ENCODE measurements at regions not wholly inside any gene's neighbourhood (a gene's known extent, or its start where the extent isn't known, plus 50 kb on each side); places are given as distances from the start of the nearest gene placed in this dataset.
A peak's percentile ranks its signal among the peaks of the same experiment; 100 is the strongest.

- no peak overlapping the region for H3K27ac ChIP-seq (ENCODE audit: low read depth, low read length)
- H3K36me3 ChIP-seq (ENCODE audit: insufficient read depth, low read length) = no peaks in the 10 kb centered on the region
- Mint-ChIP-seq H3K27ac (no peak overlapping the region), H3K4me1 (no peaks in the 10 kb centered on the region), H3K36me3 (no peaks in the 10 kb centered on the region), H3K27me3 (no peaks in the 10 kb centered on the region), H3K9me3 (no peaks in the 10 kb centered on the region), H3K4me3 (no peak overlapping the region)
- no peaks in the 10 kb centered on the region for H3K4me1 ChIP-seq (ENCODE audit: insufficient read depth, low read length)
- no peaks in the 10 kb centered on the region for H3K27me3 ChIP-seq (ENCODE audit: insufficient read depth, low read length, poor library complexity, severe bottlenecking)
- no peaks in the 10 kb centered on the region for H3K9me3 ChIP-seq (ENCODE audit: low read length)
- H3K4me3 ChIP-seq (ENCODE audit: low read length) = no peak overlapping the region
- ChIA-PET POLR2A (no interaction called here), CTCF (no interaction called here)
- no peak for DNase-seq
Observed at GRCh38 chr2:225196579-225196978, 154.3 kb upstream of the DOCK10 start.

GRCh38 chr2:225192869-225193268 is 150.6 kb upstream of the DOCK10 start:
- no peak overlapping the region for H3K27ac ChIP-seq (ENCODE audit: low read depth, low read length)
- Mint-ChIP-seq H3K27me3 (peaks cover 2 to 17% of the 10 kb centered on the region in 2 donors), H3K9me3 (no peaks in the 10 kb centered on the region), H3K27ac (no peak overlapping the region), H3K36me3 (no peaks in the 10 kb centered on the region), H3K4me3 (no peak overlapping the region), H3K4me1 (no peaks in the 10 kb centered on the region)
- no peaks in the 10 kb centered on the region for H3K9me3 ChIP-seq (ENCODE audit: low read length)
- POLR2A ChIA-PET = no interaction called here
- no peaks in the 10 kb centered on the region for H3K36me3 ChIP-seq (ENCODE audit: insufficient read depth, low read length)
- no peaks in the 10 kb centered on the region for H3K4me1 ChIP-seq (ENCODE audit: insufficient read depth, low read length)
- CTCF ChIA-PET = no interaction called here
- no peak overlapping the region for H3K4me3 ChIP-seq (ENCODE audit: low read length)
- no peaks in the 10 kb centered on the region for H3K27me3 ChIP-seq (ENCODE audit: insufficient read depth, low read length, poor library complexity, severe bottlenecking)
- no peak for DNase-seq

DNA sequence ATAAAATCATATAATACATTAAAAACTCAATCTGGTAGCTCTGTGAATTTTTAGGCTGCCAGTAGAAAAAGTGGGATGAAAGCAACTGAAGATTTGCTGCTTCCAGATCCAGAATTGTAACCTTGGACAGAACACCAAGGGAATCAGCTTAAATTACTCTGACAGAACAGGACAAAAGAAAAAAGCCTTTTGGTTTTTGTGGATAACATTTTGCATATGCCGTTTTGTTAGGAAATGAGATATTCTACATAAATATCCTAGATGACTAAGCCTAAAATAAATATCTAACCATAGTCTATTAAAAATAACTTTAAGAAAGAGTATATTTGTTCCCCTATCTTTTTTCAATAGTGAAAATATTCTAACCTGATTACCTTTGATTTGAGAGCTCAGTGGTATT is 148.7 kb upstream of the DOCK10 start:
- CTCF ChIA-PET = no interaction called here
- DNase-seq = no peak
- Mint-ChIP-seq H3K9me3 (no peaks in the 10 kb centered on the region), H3K27ac (no peak overlapping the region), H3K4me3 (no peak overlapping the region), H3K27me3 (peaks cover 4 to 30% of the 10 kb centered on the region in 2 donors), H3K36me3 (no peaks in the 10 kb centered on the region), H3K4me1 (no peaks in the 10 kb centered on the region)
- Histone ChIP-seq H3K36me3 (ENCODE audit: insufficient read depth, low read length) (no peaks in the 10 kb centered on the region), H3K4me3 (ENCODE audit: low read length) (no peak overlapping the region), H3K27ac (ENCODE audit: low read depth, low read length) (no peak overlapping the region), H3K27me3 (ENCODE audit: insufficient read depth, low read length, poor library complexity, severe bottlenecking) (no peaks in the 10 kb centered on the region), H3K4me1 (ENCODE audit: insufficient read depth, low read length) (no peaks in the 10 kb centered on the region), H3K9me3 (ENCODE audit: low read length) (no peaks in the 10 kb centered on the region)
- POLR2A ChIA-PET = no interaction called here

DNA sequence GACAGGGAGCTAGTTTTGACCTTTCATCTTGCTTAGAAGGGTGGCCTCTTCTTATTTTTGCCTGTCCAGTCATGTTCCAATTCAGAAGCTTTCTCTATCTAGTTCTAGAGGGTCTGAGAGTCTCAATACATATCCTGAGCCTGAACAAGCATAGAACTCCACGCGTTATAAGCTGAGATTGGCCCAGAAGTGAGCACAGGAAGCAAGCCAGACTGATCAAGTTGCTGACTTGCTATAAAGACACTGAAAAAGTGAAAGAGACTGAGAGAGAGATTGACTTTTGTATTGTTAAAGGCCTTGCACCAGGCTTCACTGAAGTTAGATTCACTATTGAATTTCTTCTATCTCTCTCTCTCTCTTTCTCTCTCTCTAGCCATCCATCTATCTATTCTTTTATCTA is 142.7 kb upstream of the DOCK10 start:
- ChIA-PET POLR2A (no interaction called here), CTCF (no interaction called here)
- no peak overlapping the region for H3K4me3 ChIP-seq (ENCODE audit: low read length)
- no peaks in the 10 kb centered on the region for H3K4me1 ChIP-seq (ENCODE audit: insufficient read depth, low read length)
- no peaks in the 10 kb centered on the region for H3K27me3 ChIP-seq (ENCODE audit: insufficient read depth, low read length, poor library complexity, severe bottlenecking)
- H3K27me3 Mint-ChIP-seq = peaks cover 4 to 27% of the 10 kb centered on the region in 2 donors
- H3K4me1 Mint-ChIP-seq = peaks cover 0 to 5% (median 0%) of the 10 kb centered on the region in 3 donors
- no peaks in the 10 kb centered on the region for H3K9me3 ChIP-seq (ENCODE audit: low read length)
- H3K36me3 Mint-ChIP-seq = no peaks in the 10 kb centered on the region
- DNase-seq = no peak
- H3K9me3 Mint-ChIP-seq = no peaks in the 10 kb centered on the region
- no peaks in the 10 kb centered on the region for H3K36me3 ChIP-seq (ENCODE audit: insufficient read depth, low read length)
- no peak overlapping the region for H3K27ac ChIP-seq (ENCODE audit: low read depth, low read length)
- H3K27ac Mint-ChIP-seq = no peak overlapping the region
- no peak overlapping the region for H3K4me3 Mint-ChIP-seq

DNA sequence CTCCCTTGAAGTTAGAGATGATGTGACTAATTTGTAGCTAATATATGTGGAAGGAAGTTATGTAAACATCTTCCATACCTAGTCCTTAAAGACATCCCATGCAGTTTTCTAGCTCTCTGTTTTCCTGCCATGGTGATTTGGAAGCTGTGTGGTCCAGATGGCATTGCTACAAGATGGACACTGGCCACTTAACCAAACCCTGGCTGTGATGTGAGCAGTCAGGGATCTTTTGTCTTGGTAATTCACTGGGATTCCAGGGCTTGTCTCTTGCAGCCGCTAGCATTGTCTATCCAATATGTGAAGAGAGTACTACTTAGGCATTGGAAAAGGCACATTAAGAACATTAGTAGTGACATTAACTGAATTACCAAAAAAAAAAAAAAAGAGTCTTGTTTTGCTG is 139.9 kb upstream of the DOCK10 start:
- Histone ChIP-seq H3K27me3 (ENCODE audit: insufficient read depth, low read length, poor library complexity, severe bottlenecking) (no peaks in the 10 kb centered on the region), H3K9me3 (ENCODE audit: low read length) (no peaks in the 10 kb centered on the region), H3K4me3 (ENCODE audit: low read length) (no peak overlapping the region), H3K36me3 (ENCODE audit: insufficient read depth, low read length) (no peaks in the 10 kb centered on the region), H3K27ac (ENCODE audit: low read depth, low read length) (no peak overlapping the region), H3K4me1 (ENCODE audit: insufficient read depth, low read length) (no peaks in the 10 kb centered on the region)
- Mint-ChIP-seq H3K27me3 (peaks cover 0 to 6% of the 10 kb centered on the region in 2 donors), H3K27ac (no peak overlapping the region), H3K4me1 (peaks cover 0 to 5% (median 0%) of the 10 kb centered on the region in 3 donors), H3K9me3 (no peaks in the 10 kb centered on the region), H3K4me3 (no peak overlapping the region), H3K36me3 (peaks cover 0 to 6% (median 0%) of the 10 kb centered on the region in 3 donors)
- POLR2A ChIA-PET = no interaction called here
- CTCF ChIA-PET = no interaction called here
- DNase-seq = no peak

DNA sequence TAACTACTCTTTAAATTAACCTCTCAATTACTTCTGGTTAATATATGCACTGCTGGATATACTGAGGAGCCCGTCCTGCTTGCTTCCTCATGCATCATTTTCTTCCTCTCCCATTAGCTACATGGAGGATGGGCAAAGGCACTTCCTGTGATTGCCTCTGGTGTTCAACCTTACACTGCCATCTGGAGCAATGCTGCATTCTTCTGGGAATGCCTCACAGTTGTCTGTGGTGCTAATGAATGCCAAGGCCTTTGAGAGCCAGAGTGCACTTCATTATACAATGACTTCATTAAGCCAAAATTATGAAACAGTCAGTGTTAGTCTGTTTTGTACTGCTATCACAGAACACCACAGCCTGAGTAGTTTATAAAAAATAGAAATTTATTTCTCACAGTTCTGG is 134.8 kb upstream of the DOCK10 start:
- POLR2A ChIA-PET = no interaction called here
- Histone ChIP-seq H3K27me3 (ENCODE audit: insufficient read depth, low read length, poor library complexity, severe bottlenecking) (no peaks in the 10 kb centered on the region), H3K4me3 (ENCODE audit: low read length) (no peak overlapping the region), H3K4me1 (ENCODE audit: insufficient read depth, low read length) (no peaks in the 10 kb centered on the region), H3K9me3 (ENCODE audit: low read length) (no peaks in the 10 kb centered on the region), H3K27ac (ENCODE audit: low read depth, low read length) (no peak overlapping the region), H3K36me3 (ENCODE audit: insufficient read depth, low read length) (no peaks in the 10 kb centered on the region)
- no peaks in the 10 kb centered on the region for H3K9me3 Mint-ChIP-seq
- peaks cover 0 to 6% (median 0%) of the 10 kb centered on the region in 3 donors for H3K36me3 Mint-ChIP-seq
- CTCF ChIA-PET = no interaction called here
- no peaks in the 10 kb centered on the region for H3K4me1 Mint-ChIP-seq
- no peak overlapping the region for H3K27ac Mint-ChIP-seq
- peaks cover 0 to 4% of the 10 kb centered on the region in 2 donors for H3K27me3 Mint-ChIP-seq
- no peak overlapping the region for H3K4me3 Mint-ChIP-seq
- no peak for DNase-seq

DNA sequence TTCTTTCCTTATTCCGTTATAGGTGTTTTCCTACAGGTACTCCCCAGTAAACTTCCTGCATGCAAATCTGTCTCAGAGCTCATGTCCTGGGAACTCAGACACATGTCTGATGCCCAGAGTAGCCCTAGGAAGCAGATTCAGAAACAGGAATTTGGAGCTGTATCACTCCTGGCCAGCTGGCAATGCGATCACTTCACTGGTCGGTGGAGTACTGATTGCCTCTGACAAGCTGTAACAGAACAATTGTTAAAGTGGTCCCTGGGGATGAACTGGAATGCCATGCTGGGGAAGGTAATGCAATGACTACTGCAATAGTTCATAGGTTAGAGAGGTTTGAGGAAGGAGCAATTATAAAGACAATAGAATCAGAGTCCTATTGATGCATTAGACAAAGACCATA is 131.6 kb upstream of the DOCK10 start:
- no peak overlapping the region for H3K4me3 Mint-ChIP-seq
- no peaks in the 10 kb centered on the region for H3K9me3 ChIP-seq (ENCODE audit: low read length)
- CTCF ChIA-PET = interaction anchor here (0.7 kb wide), 1 partner anchor 55 kb away, joined by 3 read pairs; no protein-coding TSS in a partner anchor
- H3K4me3 ChIP-seq (ENCODE audit: low read length) = no peak overlapping the region
- H3K36me3 Mint-ChIP-seq = peaks cover 0 to 6% (median 0%) of the 10 kb centered on the region in 3 donors
- H3K4me1 ChIP-seq (ENCODE audit: insufficient read depth, low read length) = no peaks in the 10 kb centered on the region
- no peaks in the 10 kb centered on the region for H3K9me3 Mint-ChIP-seq
- POLR2A ChIA-PET = no interaction called here
- no peak for DNase-seq
- no peak overlapping the region for H3K27ac Mint-ChIP-seq
- H3K27ac ChIP-seq (ENCODE audit: low read depth, low read length) = no peak overlapping the region
- peaks cover 0 to 9% of the 10 kb centered on the region in 2 donors for H3K27me3 Mint-ChIP-seq
- H3K4me1 Mint-ChIP-seq = no peaks in the 10 kb centered on the region
- no peaks in the 10 kb centered on the region for H3K36me3 ChIP-seq (ENCODE audit: insufficient read depth, low read length)
- H3K27me3 ChIP-seq (ENCODE audit: insufficient read depth, low read length, poor library complexity, severe bottlenecking) = no peaks in the 10 kb centered on the region

- Mint-ChIP-seq H3K36me3 (no peaks in the 10 kb centered on the region), H3K4me1 (no peaks in the 10 kb centered on the region), H3K9me3 (no peaks in the 10 kb centered on the region), H3K27ac (peak overlapping the region in 1 of 8 donors; percentile 33), H3K27me3 (peaks cover 0 to 9% of the 10 kb centered on the region in 2 donors), H3K4me3 (no peak overlapping the region)
- Histone ChIP-seq H3K4me3 (ENCODE audit: low read length) (no peak overlapping the region), H3K36me3 (ENCODE audit: insufficient read depth, low read length) (no peaks in the 10 kb centered on the region), H3K4me1 (ENCODE audit: insufficient read depth, low read length) (no peaks in the 10 kb centered on the region), H3K27me3 (ENCODE audit: insufficient read depth, low read length, poor library complexity, severe bottlenecking) (no peaks in the 10 kb centered on the region), H3K9me3 (ENCODE audit: low read length) (no peaks in the 10 kb centered on the region), H3K27ac (ENCODE audit: low read depth, low read length) (no peak overlapping the region)
- ChIA-PET CTCF (no interaction called here), POLR2A (no interaction called here)
- DNase-seq = no peak
Observed at GRCh38 chr2:225171350-225171749, 129.1 kb upstream of the DOCK10 start.

DNA sequence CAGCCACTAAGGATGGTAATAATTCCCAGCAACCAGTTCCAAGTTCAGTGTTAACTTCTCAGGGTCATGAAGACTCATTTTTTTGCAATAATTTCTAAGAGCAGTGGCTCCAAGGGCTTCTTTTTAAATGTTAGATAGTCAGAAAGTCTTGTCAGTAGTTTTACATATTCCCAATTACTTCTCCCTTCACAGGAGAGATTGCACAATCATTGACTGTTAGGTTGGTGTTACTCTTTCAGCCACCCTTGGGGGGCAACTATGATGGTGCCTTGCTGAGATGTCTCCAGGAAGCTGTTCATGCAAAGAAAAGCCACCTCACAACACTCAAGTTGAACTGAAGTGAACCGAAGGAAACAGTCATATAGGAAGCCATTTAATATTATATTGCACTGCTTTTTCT is 127.9 kb upstream of the DOCK10 start:
- Mint-ChIP-seq H3K27me3 (peaks cover 0 to 9% of the 10 kb centered on the region in 2 donors), H3K4me3 (no peak overlapping the region), H3K27ac (no peak overlapping the region), H3K4me1 (no peaks in the 10 kb centered on the region), H3K9me3 (no peaks in the 10 kb centered on the region), H3K36me3 (no peaks in the 10 kb centered on the region)
- POLR2A ChIA-PET = no interaction called here
- Histone ChIP-seq H3K4me3 (ENCODE audit: low read length) (no peak overlapping the region), H3K27me3 (ENCODE audit: insufficient read depth, low read length, poor library complexity, severe bottlenecking) (no peaks in the 10 kb centered on the region), H3K27ac (ENCODE audit: low read depth, low read length) (no peak overlapping the region), H3K4me1 (ENCODE audit: insufficient read depth, low read length) (no peaks in the 10 kb centered on the region), H3K9me3 (ENCODE audit: low read length) (no peaks in the 10 kb centered on the region), H3K36me3 (ENCODE audit: insufficient read depth, low read length) (no peaks in the 10 kb centered on the region)
- no peak for DNase-seq
- CTCF ChIA-PET = interaction anchor here (1.1 kb wide), 1 partner anchor 143 kb away, joined by 3 read pairs; no protein-coding TSS in a partner anchor
